Hippocampal formation (tissue), 2 donors: ENCODE measurements at regions not wholly inside any gene's neighbourhood (a gene's known extent, or its start where the extent isn't known, plus 50 kb on each side); places are given as distances from the start of the nearest gene placed in this dataset.
"Not testable (repeated sequence)": the region's sequence is repeated elsewhere in the genome, so short reads cannot be mapped to it uniquely, and the experiment has no call there.

Source experiments
- DNase-seq, 2 donors: peaks; one replicate each; lab custom pipeline; 2025; lab: John Stamatoyannopoulos, UW

DNA sequence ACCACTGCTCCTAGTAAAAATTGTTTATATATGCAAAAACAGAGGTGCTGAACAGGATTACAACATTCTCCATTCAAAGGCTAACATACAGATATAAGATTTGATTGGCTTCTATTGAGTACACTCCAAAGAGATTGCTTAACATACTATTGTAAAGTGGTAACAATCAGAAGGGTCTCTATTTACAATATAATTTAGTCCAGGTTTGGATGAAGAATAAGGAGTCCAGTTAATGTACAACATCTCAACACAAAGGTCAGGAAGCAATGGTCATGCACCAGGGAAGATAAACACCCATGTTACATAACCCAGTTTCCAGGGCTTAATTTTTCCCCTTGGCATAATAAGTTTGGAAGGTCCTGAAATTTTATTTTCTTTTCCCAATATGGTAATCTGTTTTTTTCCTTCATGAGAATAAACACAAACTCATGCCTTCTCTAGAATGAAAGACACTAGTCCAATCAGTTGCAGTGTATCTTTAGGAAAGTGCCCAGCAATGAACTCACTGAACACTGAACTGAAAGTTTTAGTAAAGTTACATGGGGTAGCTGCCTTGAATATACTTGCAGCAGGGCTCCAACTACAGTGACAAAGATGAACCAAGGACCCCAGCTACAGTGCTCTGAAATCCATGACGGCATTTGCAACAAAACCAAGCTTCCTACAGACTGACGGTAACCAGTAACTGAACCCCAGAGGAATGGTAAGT lies 255.3 kb upstream of the GJE1 start:
- DNase-seq = no peak

DNA sequence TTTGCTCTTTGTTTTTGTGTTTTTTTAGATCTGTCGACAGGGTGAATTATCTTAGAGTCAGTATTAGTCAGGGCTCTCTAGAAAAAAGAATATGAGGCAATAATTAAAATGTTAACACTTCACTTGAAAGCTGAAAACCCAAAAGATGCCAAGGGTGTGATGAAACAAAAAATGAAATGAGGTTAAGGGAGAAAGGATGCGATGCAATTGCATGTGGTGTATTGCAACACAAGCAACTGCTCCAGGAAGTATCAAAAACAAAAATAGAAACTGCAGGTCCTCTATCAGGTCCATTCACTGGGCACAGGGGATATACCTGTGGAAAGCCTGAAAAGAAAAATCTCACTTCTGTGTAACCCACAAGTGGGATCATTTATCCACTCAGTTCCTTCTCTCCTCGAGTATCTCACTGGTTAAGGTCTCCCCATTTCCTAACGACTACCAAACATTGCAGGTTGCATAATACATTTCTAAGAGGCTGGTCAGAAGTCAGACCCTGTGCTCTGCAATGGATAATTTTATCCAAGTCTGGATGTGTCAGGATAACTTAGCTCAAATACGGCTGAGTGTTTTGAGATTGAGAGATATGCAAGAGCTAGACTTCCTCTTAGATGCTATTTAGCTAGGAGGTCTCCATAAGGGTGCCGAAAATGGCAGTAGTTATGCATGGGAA lies 257.7 kb upstream of the GJE1 start:
- DNase-seq = no peak

DNA sequence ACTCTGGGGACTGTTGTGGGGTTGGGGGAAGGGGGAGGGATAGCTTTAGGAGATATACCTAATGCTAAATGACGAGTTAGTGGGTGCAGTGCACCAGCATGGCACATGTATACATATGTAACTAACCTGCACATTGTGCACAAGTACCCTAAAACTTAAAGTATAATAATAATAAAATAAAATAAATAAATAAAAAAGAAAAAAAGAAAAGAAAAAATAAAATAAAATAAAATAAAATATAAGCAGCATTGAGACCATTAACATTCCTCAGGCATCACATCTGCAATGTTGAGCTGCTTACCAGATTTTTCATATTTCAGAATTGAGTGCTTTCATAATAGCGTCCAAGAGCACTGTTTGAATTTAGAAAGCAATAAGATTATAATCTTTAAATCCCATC lies 263.2 kb upstream of the GJE1 start:
- not testable (repeated sequence) for DNase-seq

DNA sequence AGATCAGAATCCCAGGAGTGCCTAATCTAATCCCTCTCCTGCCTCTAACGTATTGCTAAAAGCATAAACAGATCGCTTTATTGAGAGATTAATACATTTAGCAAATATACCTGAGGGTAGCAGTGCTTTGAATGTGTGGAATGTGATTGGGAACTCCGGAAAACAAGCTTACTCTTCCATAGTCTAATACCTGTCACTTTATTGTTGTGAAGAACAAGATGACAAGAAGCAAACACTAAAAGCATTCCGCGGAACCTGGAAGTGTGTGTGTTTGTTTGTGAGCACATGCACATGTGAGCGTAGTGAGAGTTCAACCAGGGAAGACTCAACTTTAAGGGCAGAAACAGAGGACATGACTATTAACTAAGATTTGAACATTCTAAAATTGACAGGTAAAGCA lies 265.0 kb upstream of the GJE1 start:
- DNase-seq = no peak

DNA sequence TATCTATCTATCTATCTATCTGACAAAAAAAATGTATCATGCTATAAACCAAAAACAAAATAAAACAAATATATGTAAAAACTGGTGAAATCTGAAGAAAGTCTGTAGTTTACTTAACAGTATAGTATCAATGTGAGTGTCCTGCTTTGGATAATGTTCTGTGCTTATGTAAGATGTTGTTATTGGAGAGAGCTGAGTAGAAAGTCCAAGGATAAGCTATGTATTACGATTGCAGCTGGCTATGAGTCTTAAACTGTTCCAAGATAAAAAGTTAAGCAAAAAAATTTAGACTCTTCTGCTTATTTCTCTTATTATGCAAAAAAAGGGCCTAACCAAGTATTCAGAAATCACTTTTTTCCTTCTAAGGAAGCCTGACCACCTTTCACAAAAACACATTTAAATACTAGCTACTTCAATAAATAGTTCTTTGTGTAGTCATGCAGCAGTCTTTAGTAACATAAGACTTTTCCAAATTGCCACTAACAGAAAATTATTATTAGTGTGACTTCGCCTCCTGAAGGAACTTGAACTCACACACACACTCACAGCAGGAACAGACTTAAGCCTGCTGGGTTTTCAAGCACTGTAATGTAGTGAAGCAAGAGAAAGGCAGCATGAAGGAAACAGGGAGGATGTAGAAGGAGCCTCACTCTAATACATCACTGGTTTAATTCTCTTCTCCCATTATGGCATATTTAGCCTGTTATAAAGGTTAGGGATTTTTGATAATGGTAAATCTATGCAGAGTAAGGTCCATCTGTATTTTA lies 265.8 kb upstream of the GJE1 start:
- no peak for DNase-seq

DNA sequence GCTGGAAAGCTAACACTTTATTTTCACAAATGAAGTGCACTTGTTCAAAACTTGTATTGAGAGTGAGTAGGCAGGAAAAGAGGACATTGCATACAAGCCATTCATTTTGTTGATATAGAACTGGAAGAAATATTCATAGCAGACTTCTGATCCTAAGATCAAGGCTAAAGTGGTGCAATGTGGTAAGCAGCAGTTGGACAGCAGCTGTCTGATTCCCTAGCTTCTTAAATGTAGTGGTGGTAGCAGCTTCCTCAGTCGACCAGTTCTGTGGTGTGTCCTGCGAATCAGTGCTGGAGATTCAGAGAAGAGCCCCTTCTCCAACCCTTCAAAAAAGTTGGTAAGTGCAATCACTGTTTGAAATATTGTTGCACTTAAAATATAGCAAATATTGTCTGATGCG lies 281.7 kb upstream of the GJE1 start:
- DNase-seq = no peak

DNA sequence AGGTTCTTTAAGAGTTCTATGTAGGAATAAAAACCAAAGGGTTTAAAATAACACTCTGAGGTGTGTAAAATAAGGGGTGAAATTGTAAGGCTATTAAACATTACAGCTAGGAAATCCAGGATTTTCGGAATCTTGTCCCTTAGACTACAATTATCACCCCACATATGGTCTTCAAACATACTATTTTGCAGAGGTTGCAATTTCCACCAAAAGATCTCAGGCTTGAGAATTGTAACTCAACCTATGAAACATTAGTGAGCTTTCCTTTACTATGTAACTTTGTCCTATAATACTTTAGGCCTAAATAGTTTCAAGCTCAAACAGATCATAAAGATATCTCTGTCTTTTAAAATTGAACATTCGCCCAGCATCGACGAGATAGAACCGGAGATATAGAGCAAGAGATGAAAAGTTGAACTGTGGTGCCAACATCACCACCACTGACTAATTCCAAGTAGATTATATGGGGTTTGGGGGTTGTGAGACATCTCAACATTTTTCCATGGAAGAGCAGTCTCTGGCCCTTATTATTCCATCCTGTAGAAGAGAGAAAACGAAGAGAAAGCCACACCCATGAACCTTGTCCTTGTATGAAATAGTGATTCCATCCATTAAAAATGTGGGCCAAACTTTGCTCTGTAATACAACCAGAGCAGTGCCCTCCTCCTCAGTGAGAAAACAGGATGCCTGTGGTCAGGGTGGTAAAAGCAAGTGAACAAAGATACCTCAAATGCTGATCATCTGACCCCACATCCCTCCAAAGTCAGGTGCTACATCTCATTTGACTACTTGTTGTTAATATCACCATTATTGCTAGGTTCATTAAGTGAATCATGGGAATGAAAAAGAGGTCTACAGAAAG lies 284.5 kb upstream of the GJE1 start:
- no peak for DNase-seq

DNA sequence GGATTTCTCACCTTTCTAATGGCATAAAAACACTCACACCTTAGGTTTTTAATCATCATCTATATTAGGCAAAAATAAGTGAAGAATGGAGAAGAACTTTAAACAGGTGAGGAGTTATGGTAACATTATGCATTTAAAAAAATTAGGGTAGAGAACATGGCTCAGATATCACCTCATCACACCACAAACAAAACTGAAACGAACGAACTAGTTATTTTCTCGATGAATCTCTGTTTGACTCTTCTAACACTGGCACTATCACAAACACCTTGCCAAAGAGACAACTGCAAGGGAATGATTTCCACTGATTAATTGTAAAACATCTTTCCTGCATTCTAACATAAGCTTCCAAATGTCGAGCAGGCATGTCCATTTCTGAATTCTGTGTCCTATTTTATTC lies 286.1 kb upstream of the GJE1 start:
- DNase-seq = no peak

DNA sequence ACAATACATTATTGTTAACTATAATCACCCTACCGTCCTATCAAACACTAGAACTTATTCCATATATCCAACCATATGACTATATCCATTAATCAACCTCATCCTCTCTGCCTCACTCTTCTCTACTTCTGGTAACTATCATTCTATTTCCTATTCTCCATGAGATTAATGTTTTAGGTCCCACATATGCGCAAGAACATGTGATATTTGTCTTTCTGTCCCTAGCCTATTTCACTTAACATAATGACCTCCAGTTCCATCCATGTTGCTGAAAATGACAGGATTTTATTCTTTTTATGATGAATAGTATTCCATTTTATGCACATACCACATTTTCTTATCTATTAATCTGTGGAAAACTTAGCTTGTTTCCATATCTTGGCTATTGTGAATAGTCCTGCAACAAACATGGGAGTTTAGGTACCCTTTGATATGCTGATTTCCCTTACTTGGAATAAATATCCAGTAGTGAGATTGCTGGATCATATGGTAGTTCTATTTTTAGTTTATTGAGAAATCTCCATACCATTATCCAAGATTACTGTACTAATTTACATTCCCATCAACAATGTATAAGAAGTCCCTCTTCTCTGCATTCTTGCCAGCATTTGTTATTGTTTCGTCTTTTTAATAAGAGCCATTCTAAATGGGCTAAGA lies 289.4 kb upstream of the GJE1 start:
- DNase-seq = no peak

DNA sequence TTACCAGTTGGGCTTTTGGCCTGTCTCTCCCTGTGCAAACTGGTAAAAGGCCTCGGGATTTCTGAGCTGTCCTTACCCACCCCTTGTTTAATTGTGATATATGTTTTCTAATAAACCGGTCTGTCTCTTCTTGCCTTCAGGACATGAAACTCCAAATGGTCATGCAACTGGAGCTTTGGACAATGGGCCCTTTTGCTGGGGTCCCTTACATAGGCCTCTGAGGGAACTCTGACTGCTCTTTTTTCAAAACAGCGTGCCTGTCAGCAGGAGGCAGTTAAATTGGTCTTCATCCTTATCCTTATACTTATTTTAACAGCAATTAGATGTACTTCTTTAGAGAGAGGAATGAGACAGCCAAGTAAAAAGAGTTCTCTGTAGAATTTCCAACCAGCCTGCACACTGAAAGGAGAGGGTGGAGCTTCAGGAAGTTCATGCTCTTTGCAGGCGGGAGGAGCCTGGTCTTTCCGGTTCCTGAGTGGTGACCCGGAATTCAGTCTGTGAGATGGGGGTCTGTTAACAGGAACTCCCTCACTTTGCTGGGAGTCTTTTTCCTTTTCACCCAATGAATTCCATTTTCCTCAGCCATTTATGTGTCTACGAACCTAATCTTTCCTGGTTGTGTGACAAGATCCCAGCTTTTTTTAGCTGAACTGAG lies 299.6 kb upstream of the GJE1 start:
- DNase-seq = no peak

DNA sequence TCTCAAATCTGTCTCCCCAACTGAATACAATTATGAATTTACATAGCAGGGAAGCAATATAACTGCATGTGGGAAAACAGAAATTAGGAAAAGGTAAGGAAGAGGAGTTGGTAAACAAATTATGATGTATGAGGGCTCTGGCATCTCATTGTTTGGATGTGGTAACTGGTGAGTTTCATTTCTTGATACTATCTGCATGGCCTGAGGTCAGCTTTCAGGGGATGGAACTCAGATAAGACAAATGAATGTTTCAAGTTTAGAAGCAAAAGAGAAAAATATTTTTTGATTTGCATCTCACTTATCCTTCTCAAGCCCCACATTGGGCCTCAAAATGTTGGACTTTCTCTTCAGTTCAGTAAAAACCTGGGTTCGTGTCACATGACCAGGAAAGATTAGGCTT lies 302.2 kb upstream of the GJE1 start:
- no peak for DNase-seq

DNA sequence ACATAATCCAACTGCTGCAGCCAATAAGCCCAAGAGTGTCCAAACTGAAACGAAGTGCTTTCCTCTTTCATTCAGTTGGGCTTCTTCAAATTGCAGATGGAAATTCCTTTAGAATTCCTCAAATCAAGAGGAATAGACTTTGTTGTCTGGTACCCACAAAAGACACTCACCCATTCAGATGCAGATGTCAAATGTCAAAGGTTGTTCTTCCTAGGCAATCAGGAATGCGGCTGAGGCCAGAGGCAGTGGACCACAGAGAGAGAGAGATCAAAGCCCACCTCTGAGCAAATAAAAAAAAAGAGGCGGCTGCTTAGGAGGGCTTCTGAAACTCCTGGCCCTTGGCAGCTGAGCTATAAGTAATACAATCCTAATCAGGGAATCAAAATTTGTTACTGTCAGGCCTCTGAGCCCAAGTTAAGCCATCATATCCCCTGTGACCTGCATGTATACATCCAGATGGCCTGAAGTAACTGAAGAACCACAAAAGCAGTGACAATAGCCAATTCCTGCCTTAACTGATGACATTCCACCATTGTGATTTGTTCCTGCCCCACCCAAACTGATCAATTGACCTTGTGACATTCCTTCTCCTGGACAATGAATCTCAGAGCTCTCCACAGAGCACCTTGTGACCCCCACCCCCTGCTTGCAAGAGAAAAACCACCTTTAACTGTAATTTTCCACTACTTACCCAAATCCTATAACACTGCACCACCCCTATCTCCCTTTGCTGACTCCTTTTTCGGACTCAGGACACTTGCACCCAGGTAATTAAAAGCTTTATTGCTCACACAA lies 303.0 kb upstream of the GJE1 start:
- DNase-seq = no peak

DNA sequence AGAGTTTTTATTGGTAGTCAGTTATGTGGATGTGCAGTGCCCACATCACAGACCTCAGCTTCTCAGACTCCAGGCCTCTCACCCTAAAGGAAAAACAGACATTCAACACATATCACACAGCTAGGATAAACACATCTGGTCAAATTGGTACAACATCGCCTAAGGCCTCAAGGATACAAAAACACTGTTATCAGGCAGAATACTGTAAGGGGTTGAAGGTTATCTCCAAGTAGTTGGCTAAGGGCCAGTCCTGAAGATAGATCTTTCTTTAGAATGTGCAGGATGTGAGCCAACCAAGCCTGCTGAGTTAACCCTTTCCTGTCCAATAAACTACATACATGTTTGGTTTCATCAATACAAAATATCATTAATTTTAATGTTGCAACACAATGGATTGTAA lies 308.4 kb upstream of the GJE1 start:
- no peak for DNase-seq

DNA sequence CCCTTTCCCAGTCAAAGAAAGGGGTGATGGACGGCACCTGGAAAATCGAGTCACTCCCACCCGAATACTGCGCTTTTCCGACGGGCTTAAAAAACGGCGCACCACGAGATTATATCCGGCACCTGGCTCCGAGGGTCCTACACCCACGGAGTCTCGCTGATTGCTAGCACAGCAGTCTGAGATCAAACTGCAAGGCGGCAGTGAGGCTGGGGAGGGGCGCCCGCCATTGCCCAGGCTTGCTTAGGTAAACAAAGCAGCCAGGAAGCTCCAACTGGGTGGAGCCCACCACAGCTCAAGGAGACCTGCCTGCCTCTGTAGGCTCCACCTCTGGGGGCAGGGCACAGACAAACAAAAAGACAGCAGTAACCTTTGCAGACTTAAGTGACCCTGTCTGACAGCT lies 317.7 kb upstream of the GJE1 start:
- DNase-seq = not testable (repeated sequence)

DNA sequence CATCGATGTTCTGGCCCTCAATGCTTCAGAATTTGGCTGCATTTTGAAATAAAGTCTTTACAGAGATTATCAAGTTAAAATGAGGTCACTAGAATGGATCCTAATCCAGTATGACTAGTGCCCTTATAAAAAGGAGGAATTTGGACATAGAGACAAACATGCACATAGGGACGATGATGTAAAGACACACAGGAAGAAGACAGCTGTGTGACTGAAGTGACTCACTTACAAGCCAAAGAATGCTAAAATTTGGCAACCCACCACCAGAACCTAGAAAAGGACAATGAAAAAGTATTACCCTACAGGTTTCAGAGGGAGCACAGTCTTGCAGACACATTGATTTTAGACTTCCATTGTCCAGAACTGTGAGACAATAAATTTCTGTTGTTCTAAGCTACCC lies 322.8 kb upstream of the GJE1 start:
- DNase-seq = no peak

DNA sequence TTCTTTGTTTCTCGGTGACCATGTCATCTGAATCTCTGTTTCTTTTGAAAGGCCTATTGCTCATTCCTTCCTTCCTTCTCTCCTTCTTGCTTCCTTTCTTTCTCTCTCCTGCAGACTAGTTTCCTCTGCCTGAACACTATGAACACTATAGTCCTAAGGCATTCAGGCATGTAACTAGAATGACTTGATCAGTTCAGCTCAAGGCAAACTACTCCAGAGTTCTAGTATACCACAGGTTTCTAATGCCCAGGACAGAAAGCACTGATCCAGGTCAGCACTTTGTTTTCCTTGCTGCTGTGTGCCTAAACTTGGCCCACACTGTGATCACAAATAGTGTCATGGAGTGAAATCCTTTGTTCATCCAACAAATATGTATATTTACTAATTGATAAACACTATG lies 324.1 kb upstream of the GJE1 start:
- no peak for DNase-seq

DNA sequence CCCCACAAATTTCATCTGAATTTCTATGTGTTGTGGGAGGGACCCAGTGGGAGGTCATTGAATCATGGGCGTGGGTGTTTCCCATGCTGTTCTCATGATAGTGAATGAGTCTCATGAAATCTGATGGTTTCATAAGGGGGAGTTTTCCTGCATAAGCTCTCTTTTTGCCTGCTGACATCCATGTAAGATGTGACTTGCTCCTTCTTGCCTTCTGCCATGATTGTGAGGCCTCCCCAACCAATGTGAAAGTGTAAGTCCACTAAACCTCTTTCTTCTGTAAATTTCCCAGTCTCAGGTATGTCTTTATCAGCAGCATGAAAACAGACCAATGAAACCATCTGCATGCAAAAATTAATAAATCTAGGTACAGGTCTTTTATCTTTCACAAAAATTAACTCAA lies 331.8 kb upstream of the GJE1 start:
- not testable (repeated sequence) for DNase-seq

DNA sequence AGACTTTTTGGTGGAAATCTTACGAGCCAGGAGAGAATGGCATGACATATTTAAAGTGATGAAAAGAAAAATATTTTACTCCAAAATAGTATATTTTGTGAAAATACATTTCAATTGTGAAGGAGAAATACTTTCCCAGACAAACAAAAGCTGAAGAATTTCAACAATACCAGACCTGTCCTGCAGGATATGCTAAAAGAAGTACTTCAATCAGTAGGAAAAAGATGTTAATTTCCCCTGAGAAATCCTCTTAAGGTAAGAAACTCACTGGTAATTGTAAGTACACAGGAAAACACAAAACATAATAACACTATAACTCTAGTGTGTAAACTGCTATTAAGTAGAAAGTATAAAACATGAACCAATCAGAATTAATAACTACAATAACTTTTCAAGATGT lies 341.8 kb upstream of the GJE1 start:
- DNase-seq = no peak

DNA sequence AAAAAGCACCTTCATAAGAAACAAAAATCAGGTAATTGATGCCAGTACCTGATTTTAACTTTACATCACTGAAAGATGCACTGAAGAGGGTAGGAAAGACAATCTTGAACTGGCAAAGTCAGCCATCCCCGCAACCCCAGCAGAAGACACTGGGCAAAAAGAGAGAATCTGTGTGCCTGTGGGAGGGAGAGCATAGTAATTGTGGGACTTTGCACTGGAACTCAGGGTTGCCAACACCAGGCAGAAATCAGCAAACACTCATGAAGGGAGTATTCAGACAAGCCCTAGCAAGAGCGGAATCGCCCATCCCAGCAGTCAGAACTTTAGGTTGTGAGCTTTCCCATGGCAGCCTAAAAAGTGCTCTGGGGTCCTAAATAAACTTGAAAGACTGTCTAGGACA lies 344.6 kb upstream of the GJE1 start:
- no peak for DNase-seq

DNA sequence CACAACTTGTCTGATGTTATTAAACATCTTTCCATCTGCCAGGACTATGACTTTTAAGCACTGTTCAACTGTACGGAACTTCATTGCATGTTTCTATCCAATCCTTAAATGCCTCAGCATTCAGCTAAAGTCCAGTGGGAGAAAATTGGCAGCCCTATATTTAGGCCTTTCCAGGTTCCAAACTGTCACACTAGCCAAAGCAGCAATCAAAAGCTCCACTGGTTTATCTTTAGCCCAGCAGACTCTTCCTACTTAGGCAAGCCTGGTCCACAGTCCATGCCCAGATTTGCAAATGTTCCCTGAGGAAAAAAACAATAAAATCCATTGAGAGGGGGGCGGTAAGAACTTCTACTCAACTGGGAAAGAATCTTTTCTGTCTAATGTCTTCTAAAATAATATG lies 349.1 kb upstream of the GJE1 start:
- DNase-seq = no peak
